HG03575 (cell line): ENCODE measurements at regions not wholly inside any gene's neighbourhood (a gene's known extent, or its start where the extent isn't known, plus 50 kb on each side); places are given as distances from the start of the nearest gene placed in this dataset.

Experiments used
- ATAC-seq: cut with Tn5 transposase; IDR thresholded peaks from one replicate; pipeline ENCODE4 v1.9.1; 2021; ENCODE audit not compliant: unreplicated experiment, insufficient number of reproducible peaks, low FRiP score; ENCODE audit errors: extremely low read depth

DNA sequence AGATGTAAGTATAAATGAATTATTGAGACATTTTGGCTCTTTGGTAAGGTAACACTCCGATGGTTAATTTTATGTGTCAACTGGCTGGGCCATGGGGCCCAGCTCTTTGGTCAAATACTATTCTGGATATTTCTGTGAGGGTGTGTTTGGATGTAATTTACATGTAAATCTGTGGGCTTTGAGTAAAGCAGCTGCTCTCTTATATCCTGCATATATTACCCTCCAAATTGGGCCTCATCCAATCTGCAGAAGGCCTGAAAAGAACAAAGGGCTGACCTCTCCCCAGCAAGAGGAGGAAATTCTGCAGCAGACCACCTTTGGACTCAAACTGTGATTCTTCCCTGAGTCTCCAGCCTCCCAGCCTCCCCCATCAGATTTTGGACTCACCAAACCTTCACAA lies 464.1 kb downstream of the PLCL1 start:
- ATAC-seq: no peak

GRCh38 chr2:198259496-198259895 lies 455.1 kb downstream of the PLCL1 start:
- ATAC-seq: no peak

DNA sequence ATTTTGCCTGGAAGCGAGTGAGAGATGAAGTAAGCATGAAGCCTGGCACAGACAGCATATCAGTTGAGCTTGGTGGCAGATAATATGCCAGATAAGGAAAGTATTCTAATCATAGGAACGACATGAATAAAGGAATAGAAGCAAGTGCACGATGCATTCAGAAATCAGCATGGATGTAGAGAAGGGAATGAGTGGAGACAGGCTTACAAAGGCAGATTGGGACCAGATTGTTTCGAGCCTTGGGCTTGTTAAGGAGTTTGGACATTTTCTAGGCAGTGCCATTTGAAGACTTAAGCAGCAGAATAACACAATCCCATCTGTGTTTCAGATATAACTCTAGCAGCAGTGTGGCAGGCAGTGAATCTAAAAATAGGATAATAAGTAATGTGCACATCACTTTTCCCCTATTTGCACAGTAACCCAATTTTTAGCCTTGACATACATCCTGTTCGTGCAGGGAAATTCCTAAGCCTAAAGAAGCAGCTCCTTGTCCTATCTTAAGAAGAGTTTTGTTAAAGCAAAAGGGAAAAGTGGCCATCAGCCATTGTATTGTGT lies 450.2 kb downstream of the PLCL1 start:
- ATAC-seq: no peak

GRCh38 chr2:198253995-198254394 lies 449.6 kb downstream of the PLCL1 start:
- no peak for ATAC-seq

DNA sequence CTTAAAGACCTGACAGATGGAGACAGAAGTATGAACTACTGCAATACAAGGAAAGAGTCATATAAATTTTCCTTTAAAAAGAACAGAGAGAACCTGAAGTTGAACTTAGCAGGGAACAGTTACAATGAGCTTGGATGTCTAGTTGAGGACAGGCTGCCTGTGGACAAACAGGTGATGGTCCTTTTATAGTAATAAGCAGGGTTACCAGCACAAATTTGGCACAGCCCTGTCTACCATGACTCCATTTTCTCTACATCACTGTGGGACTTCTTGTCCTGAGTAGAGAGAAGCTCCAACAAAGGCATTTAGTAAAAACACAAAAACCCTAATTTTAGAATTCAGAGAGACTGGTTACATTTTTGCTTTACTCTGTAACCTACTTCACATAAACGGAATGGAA lies 448.1 kb downstream of the PLCL1 start:
- ATAC-seq: no peak

- ATAC-seq: no peak
These were observed 437.7 kb downstream of the PLCL1 start for GRCh38 chr2:198242093-198242492.

DNA sequence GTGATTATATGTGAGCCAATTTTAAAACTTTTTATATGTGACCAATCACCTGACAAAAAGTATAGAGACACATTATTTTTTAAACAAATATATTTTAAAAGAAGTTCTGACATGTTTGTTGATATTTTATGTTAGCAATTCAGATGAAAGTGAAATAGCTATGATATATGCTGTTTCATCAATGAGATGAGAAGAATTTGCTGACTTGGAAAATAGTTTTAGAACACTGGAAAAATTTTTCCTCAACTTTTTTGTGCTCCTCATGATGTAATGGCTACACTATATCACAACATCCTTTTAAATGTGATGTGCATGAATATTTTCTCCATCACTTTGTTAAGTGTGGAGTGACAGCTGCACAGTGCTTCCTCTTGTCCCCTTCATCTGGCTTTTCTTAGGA lies 434.0 kb downstream of the PLCL1 start:
- ATAC-seq: no peak

DNA sequence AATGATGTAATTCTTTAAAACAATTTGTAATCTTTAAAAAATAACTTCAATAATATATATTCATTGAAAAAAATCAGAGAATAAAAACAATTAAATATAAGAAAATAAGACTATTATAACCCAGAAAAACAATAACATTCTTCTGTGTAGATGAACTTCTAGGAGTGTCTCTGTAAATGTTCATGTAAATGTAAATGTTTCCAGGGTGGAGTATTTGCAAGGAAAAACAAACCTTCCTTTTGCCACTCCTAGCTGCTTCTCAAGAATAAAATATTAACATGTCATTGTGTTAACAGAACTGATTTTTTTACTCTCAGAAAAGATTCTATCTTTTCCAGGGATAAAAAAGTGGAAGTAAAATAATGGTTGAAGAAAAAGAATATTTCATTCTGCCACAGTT lies 431.9 kb downstream of the PLCL1 start:
- no peak for ATAC-seq

GRCh38 chr2:198232281-198232680 lies 427.9 kb downstream of the PLCL1 start:
- no peak for ATAC-seq

DNA sequence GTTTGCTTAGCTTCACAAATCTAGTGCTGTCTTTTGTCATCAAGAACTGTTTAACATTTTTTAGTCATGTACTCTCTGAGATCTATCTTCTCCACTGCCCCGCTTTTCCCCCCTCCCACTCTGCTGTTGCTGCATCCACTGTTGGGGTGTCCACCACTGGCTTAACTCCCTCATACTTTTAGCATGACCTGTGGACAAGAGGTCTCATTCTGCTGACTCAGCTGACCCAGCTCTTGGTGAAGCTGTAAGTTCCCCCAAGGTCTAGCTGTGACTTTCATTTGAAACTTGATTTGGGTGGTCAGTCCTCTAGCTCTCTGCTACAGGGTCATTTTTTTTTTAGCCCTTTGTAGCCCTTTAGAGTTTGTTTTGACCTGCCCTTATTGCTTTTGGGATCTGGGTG lies 427.2 kb downstream of the PLCL1 start:
- no peak for ATAC-seq

DNA sequence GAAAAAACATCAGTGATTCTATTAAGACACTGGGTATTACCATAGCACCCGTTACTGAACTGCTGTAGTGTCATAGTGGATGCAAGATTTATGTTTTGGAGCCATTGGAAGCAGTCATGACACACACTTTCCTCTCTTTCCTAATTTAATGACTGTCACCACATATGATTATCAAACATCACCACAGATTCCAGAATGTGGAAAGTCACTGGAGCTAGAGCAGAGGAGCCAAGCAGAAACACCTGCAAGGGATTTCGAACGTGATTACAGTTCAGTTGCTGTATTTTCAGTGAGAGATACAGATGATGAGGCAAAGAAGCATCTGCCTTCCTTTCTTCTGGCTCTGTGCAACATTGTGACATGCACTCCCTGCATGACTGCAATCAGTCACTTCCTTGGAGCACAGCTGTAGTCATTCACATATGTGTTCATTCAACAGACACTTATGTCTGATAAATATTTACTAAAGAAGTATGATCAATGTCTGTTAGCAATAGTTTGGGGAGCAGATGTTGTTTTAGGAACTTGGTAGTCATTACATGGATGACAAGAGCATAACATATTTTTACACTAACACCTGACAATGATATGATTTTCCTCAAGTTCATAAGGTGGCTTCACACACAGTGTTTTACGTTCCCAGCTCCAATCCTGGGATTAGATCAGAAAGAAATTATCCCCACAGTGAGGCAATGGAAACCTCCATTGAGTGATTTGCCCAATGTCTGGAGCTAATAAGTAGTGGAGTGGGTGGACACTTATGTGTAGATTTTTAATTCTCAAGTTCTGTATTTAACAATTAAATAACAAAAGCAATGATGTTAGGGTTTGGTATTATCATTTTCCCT lies 416.6 kb downstream of the PLCL1 start:
- ATAC-seq: no peak

GRCh38 chr2:198219292-198219691 lies 414.9 kb downstream of the PLCL1 start:
- no peak for ATAC-seq

- no peak for ATAC-seq
These were observed 409.8 kb downstream of the PLCL1 start for GRCh38 chr2:198214114-198214596.

GRCh38 chr2:198213253-198213652 lies 408.9 kb downstream of the PLCL1 start:
- no peak for ATAC-seq

DNA sequence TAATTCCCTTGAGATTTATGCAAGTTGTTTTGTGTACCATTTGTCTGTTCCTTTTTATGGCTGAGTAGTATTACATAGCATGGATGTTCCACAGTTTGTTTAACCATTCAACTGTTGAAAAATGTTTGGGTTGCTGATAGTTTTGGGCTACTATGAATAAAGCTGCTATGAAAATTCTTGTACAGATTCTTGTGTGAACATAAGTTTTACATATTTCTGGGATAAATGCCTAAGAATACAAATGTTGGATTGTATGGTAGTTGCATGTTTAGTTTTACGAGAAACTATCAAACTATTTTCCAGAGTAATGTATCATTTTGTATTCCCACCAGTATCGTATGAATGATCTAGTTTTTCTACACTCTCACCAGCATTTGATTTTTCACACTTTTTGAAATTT lies 407.3 kb downstream of the PLCL1 start:
- ATAC-seq: no peak

DNA sequence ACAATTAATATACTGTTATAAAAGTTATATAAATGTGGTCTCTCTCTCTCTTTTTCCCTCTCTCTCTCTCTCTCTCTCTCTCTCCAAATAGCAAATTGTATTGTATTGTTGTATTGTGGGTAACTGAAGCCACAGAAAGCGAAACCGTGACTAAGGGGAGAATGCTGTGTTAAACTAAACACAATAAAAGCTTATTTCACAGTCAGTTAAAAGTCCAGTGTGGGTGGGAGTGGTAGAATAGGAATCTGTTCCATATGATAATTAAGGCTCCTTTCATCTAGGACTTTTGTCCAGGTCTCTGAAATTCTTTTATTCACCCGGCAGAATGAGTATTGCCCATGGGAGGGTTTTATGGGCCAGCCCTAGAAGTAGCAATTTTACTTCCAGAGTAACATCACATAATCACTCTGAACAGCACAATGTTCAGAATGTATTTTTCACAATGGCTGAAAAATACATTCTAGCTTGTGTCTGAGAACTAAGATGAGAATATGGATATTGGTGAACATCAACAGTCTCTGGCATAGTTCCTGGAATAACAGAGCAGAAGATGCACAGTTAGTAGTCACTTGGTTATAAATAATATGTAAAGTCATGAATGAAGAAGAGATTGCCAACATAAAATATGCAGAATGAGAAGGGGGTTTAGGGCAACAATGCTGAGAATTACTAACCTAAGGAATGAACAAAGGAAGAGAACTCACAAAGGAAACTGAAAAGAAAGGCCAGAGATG lies 399.1 kb downstream of the PLCL1 start:
- no peak for ATAC-seq
